ENCODE measurements at regions not wholly inside any gene's neighbourhood (a gene's known extent, or its start where the extent isn't known, plus 50 kb on each side); places are given as distances from the start of the nearest gene placed in this dataset.

DNA sequence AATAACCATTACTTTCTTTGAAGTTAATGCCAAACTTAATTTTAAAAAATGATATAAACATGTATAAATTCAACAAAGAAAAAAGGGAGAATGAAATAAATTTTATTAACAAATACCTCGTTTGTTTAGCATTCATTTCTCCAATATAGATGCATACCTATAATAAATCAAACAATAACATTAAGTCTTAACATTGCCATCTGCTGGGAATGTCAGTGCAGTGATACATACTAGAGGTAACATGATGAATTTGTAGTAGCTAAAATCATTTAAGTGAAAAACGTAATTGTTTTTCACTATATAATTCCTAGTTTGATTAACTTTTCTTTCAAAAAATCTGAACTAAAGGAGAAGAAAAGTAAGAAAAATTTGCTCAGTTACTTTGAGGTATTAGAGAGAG is 340.2 kb upstream of the CBLB start:
- no peak for ATAC-seq
- Histone ChIP-seq H3K4me3 (no peak overlapping the region), H3K36me3 (no peaks in the 10 kb centered on the region), H3K9me3 (no peaks in the 10 kb centered on the region), H3K4me1 (peaks cover 12% of the 10 kb centered on the region), H3K27ac (no peak overlapping the region), H3K27me3 (ENCODE audit: low read depth) (no peaks in the 10 kb centered on the region)
- TF ChIP-seq, protein P1, sequence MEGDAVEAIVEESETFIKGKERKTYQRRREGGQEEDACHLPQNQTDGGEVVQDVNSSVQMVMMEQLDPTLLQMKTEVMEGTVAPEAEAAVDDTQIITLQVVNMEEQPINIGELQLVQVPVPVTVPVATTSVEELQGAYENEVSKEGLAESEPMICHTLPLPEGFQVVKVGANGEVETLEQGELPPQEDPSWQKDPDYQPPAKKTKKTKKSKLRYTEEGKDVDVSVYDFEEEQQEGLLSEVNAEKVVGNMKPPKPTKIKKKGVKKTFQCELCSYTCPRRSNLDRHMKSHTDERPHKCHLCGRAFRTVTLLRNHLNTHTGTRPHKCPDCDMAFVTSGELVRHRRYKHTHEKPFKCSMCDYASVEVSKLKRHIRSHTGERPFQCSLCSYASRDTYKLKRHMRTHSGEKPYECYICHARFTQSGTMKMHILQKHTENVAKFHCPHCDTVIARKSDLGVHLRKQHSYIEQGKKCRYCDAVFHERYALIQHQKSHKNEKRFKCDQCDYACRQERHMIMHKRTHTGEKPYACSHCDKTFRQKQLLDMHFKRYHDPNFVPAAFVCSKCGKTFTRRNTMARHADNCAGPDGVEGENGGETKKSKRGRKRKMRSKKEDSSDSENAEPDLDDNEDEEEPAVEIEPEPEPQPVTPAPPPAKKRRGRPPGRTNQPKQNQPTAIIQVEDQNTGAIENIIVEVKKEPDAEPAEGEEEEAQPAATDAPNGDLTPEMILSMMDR (IDR thresholded peaks at IDR 0.05): no peak
- intact Hi-C loops (cut with DNase I): no loop called here
- DNase-seq: no peak

DNA sequence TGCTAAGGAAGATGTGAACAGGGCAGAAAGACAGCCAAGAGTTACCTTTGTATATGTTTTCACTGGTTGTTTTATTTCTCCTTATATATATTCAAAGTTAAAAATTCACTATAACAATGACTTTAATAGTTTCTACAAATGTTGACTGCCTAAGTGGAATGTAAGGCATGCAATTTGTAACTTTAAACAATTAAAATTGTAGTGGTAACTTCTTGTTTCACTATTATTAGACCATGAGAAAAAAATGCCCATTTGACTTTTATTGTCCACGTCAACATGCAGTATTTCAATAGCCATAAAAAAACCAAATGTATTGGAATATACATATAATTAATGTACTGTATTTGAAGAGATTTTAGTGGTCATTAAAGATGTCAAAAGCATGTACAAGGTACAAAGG is 340.7 kb upstream of the CBLB start:
- peaks cover 12% of the 10 kb centered on the region for H3K4me1 ChIP-seq
- ATAC-seq: no peak
- intact Hi-C loops (cut with DNase I): no loop called here

DNA sequence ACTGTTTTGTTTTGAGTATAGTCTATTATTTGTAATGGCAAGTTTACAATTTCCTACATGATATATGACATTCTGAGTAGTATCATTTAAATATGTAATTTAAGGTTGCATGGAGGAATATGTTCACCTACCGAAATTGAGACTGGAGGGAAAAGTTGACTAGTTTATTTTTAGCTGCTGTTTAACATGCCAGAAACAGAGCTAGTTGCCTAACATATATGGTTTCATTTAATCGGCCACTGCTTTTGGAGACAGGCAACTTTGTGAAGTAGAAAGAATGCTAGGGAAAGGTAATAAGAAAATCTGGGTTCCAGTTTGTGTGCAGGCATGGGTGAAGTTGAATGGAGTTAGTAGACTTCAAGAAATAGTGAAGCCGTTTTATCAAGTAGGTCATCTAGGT is 342.1 kb upstream of the CBLB start:
- intact Hi-C loops (cut with DNase I): no loop called here
- Histone ChIP-seq H3K9me3 (no peaks in the 10 kb centered on the region), H3K4me1 (peaks cover 12% of the 10 kb centered on the region), H3K4me3 (no peak overlapping the region), H3K27me3 (ENCODE audit: low read depth) (no peaks in the 10 kb centered on the region), H3K36me3 (no peaks in the 10 kb centered on the region), H3K27ac (no peak overlapping the region)
- TF ChIP-seq, protein P1 (IDR thresholded peaks at IDR 0.05): no peak
- ATAC-seq (no peak), DNase-seq (no peak)

More for the DNA sequence above, 340.7 kb upstream of the CBLB start:
- H3K4me3 ChIP-seq: no peak overlapping the region
- H3K9me3 ChIP-seq: no peaks in the 10 kb centered on the region
- DNase-seq: no peak
- TF ChIP-seq, protein P1 (IDR thresholded peaks at IDR 0.05): no peak
- no peak overlapping the region for H3K27ac ChIP-seq
- H3K27me3 ChIP-seq (ENCODE audit: low read depth): no peaks in the 10 kb centered on the region
- no peaks in the 10 kb centered on the region for H3K36me3 ChIP-seq

DNA sequence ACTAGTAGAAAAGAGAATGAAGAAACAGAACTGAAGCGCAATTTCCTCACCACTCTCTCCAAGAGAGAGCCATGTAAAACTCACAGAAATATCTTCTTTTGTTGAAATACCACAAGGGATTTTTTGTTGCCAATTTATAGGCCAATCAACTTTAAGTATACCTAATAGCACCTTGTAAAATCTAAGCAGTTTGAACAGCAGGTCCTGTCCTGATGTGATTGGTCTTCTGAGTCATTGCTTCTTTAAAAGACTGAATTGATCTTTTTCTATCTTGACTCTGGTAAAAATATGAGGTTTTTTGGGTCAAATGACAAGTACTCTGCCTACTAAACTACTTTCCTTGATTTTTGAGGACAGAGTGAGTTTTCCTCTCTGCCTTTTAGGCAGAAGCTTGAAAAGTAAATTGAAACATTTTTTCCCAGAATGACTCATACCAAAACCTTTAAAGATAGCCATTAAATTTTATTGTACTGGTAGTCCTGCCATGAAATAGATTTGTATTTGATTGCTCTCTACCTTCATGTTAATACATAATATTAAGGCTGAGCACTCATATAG is 343.9 kb upstream of the CBLB start:
- ATAC-seq: no peak
- TF ChIP-seq, protein P1 (IDR thresholded peaks at IDR 0.05): no peak

DNA sequence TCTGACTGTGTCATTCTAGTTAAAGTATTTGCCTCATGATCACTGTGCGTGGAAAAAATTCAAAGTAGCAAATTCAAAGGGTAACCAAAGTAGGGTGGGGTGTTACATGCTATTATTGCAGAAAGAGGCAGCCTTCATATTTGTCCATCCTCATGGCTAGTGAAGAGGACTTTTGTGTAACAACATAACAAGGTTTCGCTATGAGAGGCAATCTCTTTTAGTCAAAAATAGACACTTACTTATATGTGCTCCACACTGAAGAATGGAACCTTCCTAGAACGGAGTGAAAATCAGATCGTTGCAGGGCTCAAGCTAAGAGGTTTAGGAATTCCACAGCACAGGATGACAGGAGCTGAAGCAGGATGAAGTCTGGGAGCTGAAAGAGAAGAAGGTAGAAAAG is 345.1 kb upstream of the CBLB start:
- H3K4me1 ChIP-seq: no peaks in the 10 kb centered on the region
- ATAC-seq (no peak), DNase-seq (no peak)
- TF ChIP-seq, protein P1 (IDR thresholded peaks at IDR 0.05): no peak
- H3K36me3 ChIP-seq: no peaks in the 10 kb centered on the region
- no peak overlapping the region for H3K27ac ChIP-seq
- intact Hi-C loops (cut with DNase I): no loop called here
- no peak overlapping the region for H3K4me3 ChIP-seq
- no peaks in the 10 kb centered on the region for H3K27me3 ChIP-seq (ENCODE audit: low read depth)
- H3K9me3 ChIP-seq: no peaks in the 10 kb centered on the region

More for the DNA sequence above, 343.9 kb upstream of the CBLB start:
- intact Hi-C loops (cut with DNase I): no loop called here
- Histone ChIP-seq H3K36me3 (no peaks in the 10 kb centered on the region), H3K27me3 (ENCODE audit: low read depth) (no peaks in the 10 kb centered on the region), H3K4me3 (no peak overlapping the region), H3K27ac (no peak overlapping the region), H3K4me1 (no peaks in the 10 kb centered on the region), H3K9me3 (no peaks in the 10 kb centered on the region)
- DNase-seq: no peak

DNA sequence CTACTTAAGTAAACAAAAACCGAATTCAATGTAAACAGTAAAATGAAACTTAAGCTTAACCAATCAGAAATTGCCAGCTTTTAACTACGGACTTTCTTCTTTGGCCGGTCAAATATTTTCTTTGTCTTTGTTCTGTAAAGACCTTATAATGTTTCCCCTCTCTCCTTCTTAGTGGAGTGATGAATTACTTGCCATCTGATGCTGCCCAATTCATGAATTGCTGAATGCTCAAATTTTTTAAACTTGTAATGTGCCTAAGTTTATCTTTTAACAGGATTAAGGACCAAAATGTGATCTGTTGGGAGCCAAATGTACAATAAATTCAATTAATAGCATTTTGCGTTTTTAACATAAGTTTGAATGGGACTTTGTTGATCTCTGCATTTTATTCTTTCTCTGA is 345.8 kb upstream of the CBLB start:
- ATAC-seq: no peak
- no peaks in the 10 kb centered on the region for H3K27me3 ChIP-seq (ENCODE audit: low read depth)
- no peak overlapping the region for H3K27ac ChIP-seq
- peaks cover under 1% of the 10 kb centered on the region for H3K9me3 ChIP-seq
- no peak for DNase-seq
- TF ChIP-seq, protein P1 (IDR thresholded peaks at IDR 0.05): no peak
- no peaks in the 10 kb centered on the region for H3K4me1 ChIP-seq
- H3K4me3 ChIP-seq: no peak overlapping the region
- intact Hi-C loops (cut with DNase I): no loop called here
- no peaks in the 10 kb centered on the region for H3K36me3 ChIP-seq

Measured in lower lobe of right lung (tissue), 2 donors.